ENCODE measurements at regions not wholly inside any gene's neighbourhood (a gene's known extent, or its start where the extent isn't known, plus 50 kb on each side); places are given as distances from the start of the nearest gene placed in this dataset.

GRCh38 chr6:14364370-14364769, 246.8 kb downstream of the CD83 start:
- Histone ChIP-seq H3K9me2 (replicated peaks; ENCODE audit: insufficient read depth, low read length) (no peaks in the 10 kb centered on the region), H3K4me3 (ENCODE audit: low read length) (no peak overlapping the region), H3K36me3 (replicated peaks; ENCODE audit: insufficient read depth, low read length) (no peaks in the 10 kb centered on the region), H3K27me3 (replicated peaks; ENCODE audit: insufficient read depth, low read length) (no peaks in the 10 kb centered on the region), H3F3A (ENCODE audit: insufficient read depth, low read length) (no peaks in the 10 kb centered on the region), H3K4me2 (ENCODE audit: low read depth, low read length) (no peak overlapping the region), H4K20me1 (ENCODE audit: insufficient read depth, low read length) (no peaks in the 10 kb centered on the region), H3K79me2 (ENCODE audit: low read length) (no peaks in the 10 kb centered on the region), H3K27ac (ENCODE audit: low read length) (no peak overlapping the region), H2AFZ (ENCODE audit: low read length) (no peak overlapping the region), H3K9me3 (replicated peaks; ENCODE audit: insufficient read depth, low read length) (no peaks in the 10 kb centered on the region), H3K4me1 (ENCODE audit: low read length) (no peaks in the 10 kb centered on the region), H3K9ac (ENCODE audit: low read length) (no peak overlapping the region)
- TF ChIP-seq EZH2 (optimal IDR thresholded peaks at IDR 0.05; ENCODE audit: low read depth, low read length) (no peak), CTCF (IDR thresholded peaks at IDR 0.05; ENCODE audit: low read length) (no peak), EZH2phosphoT487 (IDR thresholded peaks at IDR 0.05; ENCODE audit: low read length) (no peak)
- DNase-seq, result no peak

- no peak overlapping the region for H3K4me3 ChIP-seq (ENCODE audit: low read length)
- no peak overlapping the region for H3K4me2 ChIP-seq (ENCODE audit: low read depth, low read length)
- no peaks in the 10 kb centered on the region for H4K20me1 ChIP-seq (ENCODE audit: insufficient read depth, low read length)
- H3K9me2 ChIP-seq (replicated peaks; ENCODE audit: insufficient read depth, low read length), result no peaks in the 10 kb centered on the region
- H3K9me3 ChIP-seq (replicated peaks; ENCODE audit: insufficient read depth, low read length), result no peaks in the 10 kb centered on the region
- DNase-seq, result no peak
- no peaks in the 10 kb centered on the region for H3K79me2 ChIP-seq (ENCODE audit: low read length)
- no peak for TF ChIP-seq EZH2phosphoT487 (IDR thresholded peaks at IDR 0.05; ENCODE audit: low read length)
- H3K27me3 ChIP-seq (replicated peaks; ENCODE audit: insufficient read depth, low read length), result no peaks in the 10 kb centered on the region
- no peaks in the 10 kb centered on the region for H3K4me1 ChIP-seq (ENCODE audit: low read length)
- H2AFZ ChIP-seq (ENCODE audit: low read length), result no peak overlapping the region
- no peak overlapping the region for H3K27ac ChIP-seq (ENCODE audit: low read length)
- H3F3A ChIP-seq (ENCODE audit: insufficient read depth, low read length), result no peaks in the 10 kb centered on the region
- no peak overlapping the region for H3K9ac ChIP-seq (ENCODE audit: low read length)
- H3K36me3 ChIP-seq (replicated peaks; ENCODE audit: insufficient read depth, low read length), result no peaks in the 10 kb centered on the region
These were observed 247.8 kb downstream of the CD83 start for GRCh38 chr6:14365393-14365792.

- TF ChIP-seq CTCF (IDR thresholded peaks at IDR 0.05; ENCODE audit: low read length) (no peak), EZH2 (optimal IDR thresholded peaks at IDR 0.05; ENCODE audit: low read depth, low read length) (no peak), EZH2phosphoT487 (IDR thresholded peaks at IDR 0.05; ENCODE audit: low read length) (no peak)
- no peak overlapping the region for H3K4me3 ChIP-seq (ENCODE audit: low read length)
- no peak overlapping the region for H3K27ac ChIP-seq (ENCODE audit: low read length)
- no peaks in the 10 kb centered on the region for H3F3A ChIP-seq (ENCODE audit: insufficient read depth, low read length)
- no peaks in the 10 kb centered on the region for H3K4me1 ChIP-seq (ENCODE audit: low read length)
- H3K9me2 ChIP-seq (replicated peaks; ENCODE audit: insufficient read depth, low read length), result no peaks in the 10 kb centered on the region
- H3K27me3 ChIP-seq (replicated peaks; ENCODE audit: insufficient read depth, low read length), result no peaks in the 10 kb centered on the region
- no peak overlapping the region for H3K9ac ChIP-seq (ENCODE audit: low read length)
- H3K4me2 ChIP-seq (ENCODE audit: low read depth, low read length), result no peak overlapping the region
- no peaks in the 10 kb centered on the region for H3K79me2 ChIP-seq (ENCODE audit: low read length)
- DNase-seq, result no peak
- no peak overlapping the region for H2AFZ ChIP-seq (ENCODE audit: low read length)
- H3K36me3 ChIP-seq (replicated peaks; ENCODE audit: insufficient read depth, low read length), result no peaks in the 10 kb centered on the region
- no peaks in the 10 kb centered on the region for H3K9me3 ChIP-seq (replicated peaks; ENCODE audit: insufficient read depth, low read length)
- no peaks in the 10 kb centered on the region for H4K20me1 ChIP-seq (ENCODE audit: insufficient read depth, low read length)
These were observed 248.7 kb downstream of the CD83 start for GRCh38 chr6:14366315-14366714.

- Histone ChIP-seq H3K9me3 (replicated peaks; ENCODE audit: insufficient read depth, low read length) (no peaks in the 10 kb centered on the region), H3K27ac (ENCODE audit: low read length) (no peak overlapping the region), H2AFZ (ENCODE audit: low read length) (no peak overlapping the region), H3K4me2 (ENCODE audit: low read depth, low read length) (no peak overlapping the region), H4K20me1 (ENCODE audit: insufficient read depth, low read length) (no peaks in the 10 kb centered on the region), H3K9ac (ENCODE audit: low read length) (no peak overlapping the region), H3K79me2 (ENCODE audit: low read length) (no peaks in the 10 kb centered on the region), H3K4me1 (ENCODE audit: low read length) (no peaks in the 10 kb centered on the region), H3K27me3 (replicated peaks; ENCODE audit: insufficient read depth, low read length) (no peaks in the 10 kb centered on the region), H3K36me3 (replicated peaks; ENCODE audit: insufficient read depth, low read length) (no peaks in the 10 kb centered on the region), H3K9me2 (replicated peaks; ENCODE audit: insufficient read depth, low read length) (no peaks in the 10 kb centered on the region), H3F3A (ENCODE audit: insufficient read depth, low read length) (no peaks in the 10 kb centered on the region), H3K4me3 (ENCODE audit: low read length) (no peak overlapping the region)
- TF ChIP-seq CTCF (IDR thresholded peaks at IDR 0.05; ENCODE audit: low read length) (no peak), EZH2phosphoT487 (IDR thresholded peaks at IDR 0.05; ENCODE audit: low read length) (no peak), EZH2 (optimal IDR thresholded peaks at IDR 0.05; ENCODE audit: low read depth, low read length) (no peak)
- DNase-seq, result no peak
These were observed 249.3 kb downstream of the CD83 start for GRCh38 chr6:14366872-14367271.

Data from MM.1S (cell line).